ENCODE measurements at regions not wholly inside any gene's neighbourhood (a gene's known extent, or its start where the extent isn't known, plus 50 kb on each side); places are given as distances from the start of the nearest gene placed in this dataset.

GRCh38 chr12:13692332-13692731, 289.1 kb downstream of the GRIN2B start:
- TF ChIP-seq CTCF (IDR thresholded peaks at IDR 0.05) (no peak), POLR2A (IDR thresholded peaks at IDR 0.05) (no peak)
